ENCODE measurements at regions not wholly inside any gene's neighbourhood (a gene's known extent, or its start where the extent isn't known, plus 50 kb on each side); places are given as distances from the start of the nearest gene placed in this dataset.

- TF ChIP-seq, protein P1, sequence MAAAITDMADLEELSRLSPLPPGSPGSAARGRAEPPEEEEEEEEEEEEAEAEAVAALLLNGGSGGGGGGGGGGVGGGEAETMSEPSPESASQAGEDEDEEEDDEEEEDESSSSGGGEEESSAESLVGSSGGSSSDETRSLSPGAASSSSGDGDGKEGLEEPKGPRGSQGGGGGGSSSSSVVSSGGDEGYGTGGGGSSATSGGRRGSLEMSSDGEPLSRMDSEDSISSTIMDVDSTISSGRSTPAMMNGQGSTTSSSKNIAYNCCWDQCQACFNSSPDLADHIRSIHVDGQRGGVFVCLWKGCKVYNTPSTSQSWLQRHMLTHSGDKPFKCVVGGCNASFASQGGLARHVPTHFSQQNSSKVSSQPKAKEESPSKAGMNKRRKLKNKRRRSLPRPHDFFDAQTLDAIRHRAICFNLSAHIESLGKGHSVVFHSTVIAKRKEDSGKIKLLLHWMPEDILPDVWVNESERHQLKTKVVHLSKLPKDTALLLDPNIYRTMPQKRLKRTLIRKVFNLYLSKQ (tag by site-specific recombination; IDR thresholded peaks at IDR 0.05; ENCODE audit: borderline replicate concordance) = no peak
- TF ChIP-seq ZNF677 (tag by site-specific recombination; IDR thresholded peaks at IDR 0.05) = no peak
- TF ChIP-seq ZNF416 (tag by site-specific recombination; IDR thresholded peaks at IDR 0.05) = no peak
- TF ChIP-seq ZFP37 (tag by site-specific recombination; IDR thresholded peaks at IDR 0.05) = no peak
- no peak for TF ChIP-seq ZNF626 (tag by site-specific recombination; IDR thresholded peaks at IDR 0.05)
- TF ChIP-seq ZNF768 (tag by site-specific recombination; IDR thresholded peaks at IDR 0.05) = no peak
- TF ChIP-seq ZBTB8A (tag by site-specific recombination; IDR thresholded peaks at IDR 0.05) = no peak
- TF ChIP-seq, protein P2, sequence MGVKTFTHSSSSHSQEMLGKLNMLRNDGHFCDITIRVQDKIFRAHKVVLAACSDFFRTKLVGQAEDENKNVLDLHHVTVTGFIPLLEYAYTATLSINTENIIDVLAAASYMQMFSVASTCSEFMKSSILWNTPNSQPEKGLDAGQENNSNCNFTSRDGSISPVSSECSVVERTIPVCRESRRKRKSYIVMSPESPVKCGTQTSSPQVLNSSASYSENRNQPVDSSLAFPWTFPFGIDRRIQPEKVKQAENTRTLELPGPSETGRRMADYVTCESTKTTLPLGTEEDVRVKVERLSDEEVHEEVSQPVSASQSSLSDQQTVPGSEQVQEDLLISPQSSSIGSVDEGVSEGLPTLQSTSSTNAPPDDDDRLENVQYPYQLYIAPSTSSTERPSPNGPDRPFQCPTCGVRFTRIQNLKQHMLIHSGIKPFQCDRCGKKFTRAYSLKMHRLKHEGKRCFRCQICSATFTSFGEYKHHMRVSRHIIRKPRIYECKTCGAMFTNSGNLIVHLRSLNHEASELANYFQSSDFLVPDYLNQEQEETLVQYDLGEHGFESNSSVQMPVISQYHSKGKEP (tag by site-specific recombination; IDR thresholded peaks at IDR 0.05) = no peak
- TF ChIP-seq ZNF274 (IDR thresholded peaks at IDR 0.05; ENCODE audit: low read length) = no peak
- TF ChIP-seq ZNF274 (tag by site-specific recombination; IDR thresholded peaks at IDR 0.05; ENCODE audit: borderline replicate concordance) = no peak
- no peak for TF ChIP-seq PRDM6 (tag by site-specific recombination; IDR thresholded peaks at IDR 0.05)
- no peak for TF ChIP-seq ZNF10 (tag by site-specific recombination; IDR thresholded peaks at IDR 0.05)
Measured at GRCh38 chr15:29541309-29541708, 271.7 kb upstream of the NSMCE3 start (continued).

- Histone ChIP-seq H3K4me1 (ENCODE audit: control insufficient read depth, insufficient read depth, low read length) (no peaks in the 10 kb centered on the region), H3K27ac (ENCODE audit: extremely low read depth, low read depth, low read length) (no peak overlapping the region), H3K9me3 (ENCODE audit: control insufficient read depth, insufficient read depth, low read depth, low read length) (no peaks in the 10 kb centered on the region), H3K4me3 (ENCODE audit: low read depth, low read length) (no peak overlapping the region), H3K36me3 (ENCODE audit: control insufficient read depth in 2 of 2, insufficient read depth in 1 of 2, low read length in 2 of 2) (no peaks in the 10 kb centered on the region)
- ChIA-PET CTCF (no interaction called here), POLR2A (no interaction called here)
- TF ChIP-seq ZBTB17 (tag by site-specific recombination; IDR thresholded peaks at IDR 0.05) = no peak
- no peak for TF ChIP-seq MYNN (tag by site-specific recombination; IDR thresholded peaks at IDR 0.05; ENCODE audit: borderline replicate concordance)
- no peak for TF ChIP-seq ZNF580 (tag by site-specific recombination; IDR thresholded peaks at IDR 0.05)
- no peak for TF ChIP-seq ZEB2 (tag by site-specific recombination; IDR thresholded peaks at IDR 0.05)
- TF ChIP-seq ZNF623 (tag by site-specific recombination; IDR thresholded peaks at IDR 0.05) = no peak
- no peak for TF ChIP-seq ZNF560 (tag by site-specific recombination; IDR thresholded peaks at IDR 0.05; ENCODE audit: borderline replicate concordance)
- TF ChIP-seq GLI4 (tag by site-specific recombination; IDR thresholded peaks at IDR 0.05) = no peak
Measured at GRCh38 chr15:29540479-29540878, 270.9 kb upstream of the NSMCE3 start.

GRCh38 chr15:29539736-29540135 is 270.1 kb upstream of the NSMCE3 start:
- Histone ChIP-seq H3K4me1 (ENCODE audit: control insufficient read depth, insufficient read depth, low read length) (no peaks in the 10 kb centered on the region), H3K36me3 (ENCODE audit: control insufficient read depth in 2 of 2, insufficient read depth in 1 of 2, low read length in 2 of 2) (no peaks in the 10 kb centered on the region), H3K4me3 (ENCODE audit: low read depth, low read length) (no peak overlapping the region), H3K27ac (ENCODE audit: extremely low read depth, low read depth, low read length) (no peak overlapping the region), H3K9me3 (ENCODE audit: control insufficient read depth, insufficient read depth, low read depth, low read length) (no peaks in the 10 kb centered on the region)
- POLR2A ChIA-PET = no interaction called here
- CTCF ChIA-PET = no interaction called here
- no peak for TF ChIP-seq ZNF626 (tag by site-specific recombination; IDR thresholded peaks at IDR 0.05)
- TF ChIP-seq, protein P3, sequence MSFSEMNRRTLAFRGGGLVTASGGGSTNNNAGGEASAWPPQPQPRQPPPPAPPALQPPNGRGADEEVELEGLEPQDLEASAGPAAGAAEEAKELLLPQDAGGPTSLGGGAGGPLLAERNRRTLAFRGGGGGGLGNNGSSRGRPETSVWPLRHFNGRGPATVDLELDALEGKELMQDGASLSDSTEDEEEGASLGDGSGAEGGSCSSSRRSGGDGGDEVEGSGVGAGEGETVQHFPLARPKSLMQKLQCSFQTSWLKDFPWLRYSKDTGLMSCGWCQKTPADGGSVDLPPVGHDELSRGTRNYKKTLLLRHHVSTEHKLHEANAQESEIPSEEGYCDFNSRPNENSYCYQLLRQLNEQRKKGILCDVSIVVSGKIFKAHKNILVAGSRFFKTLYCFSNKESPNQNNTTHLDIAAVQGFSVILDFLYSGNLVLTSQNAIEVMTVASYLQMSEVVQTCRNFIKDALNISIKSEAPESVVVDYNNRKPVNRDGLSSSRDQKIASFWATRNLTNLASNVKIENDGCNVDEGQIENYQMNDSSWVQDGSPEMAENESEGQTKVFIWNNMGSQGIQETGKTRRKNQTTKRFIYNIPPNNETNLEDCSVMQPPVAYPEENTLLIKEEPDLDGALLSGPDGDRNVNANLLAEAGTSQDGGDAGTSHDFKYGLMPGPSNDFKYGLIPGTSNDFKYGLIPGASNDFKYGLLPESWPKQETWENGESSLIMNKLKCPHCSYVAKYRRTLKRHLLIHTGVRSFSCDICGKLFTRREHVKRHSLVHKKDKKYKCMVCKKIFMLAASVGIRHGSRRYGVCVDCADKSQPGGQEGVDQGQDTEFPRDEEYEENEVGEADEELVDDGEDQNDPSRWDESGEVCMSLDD (tag by site-specific recombination; IDR thresholded peaks at IDR 0.05) = no peak
- TF ChIP-seq ZNF768 (tag by site-specific recombination; IDR thresholded peaks at IDR 0.05) = no peak
- TF ChIP-seq, protein P4, sequence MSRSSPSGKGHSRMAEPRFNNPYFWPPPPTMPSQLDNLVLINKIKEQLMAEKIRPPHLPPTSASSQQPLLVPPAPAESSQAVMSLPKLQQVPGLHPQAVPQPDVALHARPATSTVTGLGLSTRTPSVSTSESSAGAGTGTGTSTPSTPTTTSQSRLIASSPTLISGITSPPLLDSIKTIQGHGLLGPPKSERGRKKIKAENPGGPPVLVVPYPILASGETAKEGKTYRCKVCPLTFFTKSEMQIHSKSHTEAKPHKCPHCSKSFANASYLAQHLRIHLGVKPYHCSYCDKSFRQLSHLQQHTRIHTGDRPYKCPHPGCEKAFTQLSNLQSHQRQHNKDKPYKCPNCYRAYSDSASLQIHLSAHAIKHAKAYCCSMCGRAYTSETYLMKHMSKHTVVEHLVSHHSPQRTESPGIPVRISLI (tag by site-specific recombination; IDR thresholded peaks at IDR 0.05) = no peak
- no peak for TF ChIP-seq ZSCAN16 (tag by site-specific recombination; IDR thresholded peaks at IDR 0.05)
- TF ChIP-seq SP3 (tag by site-specific recombination; IDR thresholded peaks at IDR 0.05) = no peak
- no peak for TF ChIP-seq ZBTB8A (tag by site-specific recombination; IDR thresholded peaks at IDR 0.05)
- no peak for TF ChIP-seq ZXDB (tag by site-specific recombination; IDR thresholded peaks at IDR 0.05)
- TF ChIP-seq ZNF501 (tag by site-specific recombination; IDR thresholded peaks at IDR 0.05) = no peak
